ENCODE measurements at regions not wholly inside any gene's neighbourhood (a gene's known extent, or its start where the extent isn't known, plus 50 kb on each side); places are given as distances from the start of the nearest gene placed in this dataset.

DNA sequence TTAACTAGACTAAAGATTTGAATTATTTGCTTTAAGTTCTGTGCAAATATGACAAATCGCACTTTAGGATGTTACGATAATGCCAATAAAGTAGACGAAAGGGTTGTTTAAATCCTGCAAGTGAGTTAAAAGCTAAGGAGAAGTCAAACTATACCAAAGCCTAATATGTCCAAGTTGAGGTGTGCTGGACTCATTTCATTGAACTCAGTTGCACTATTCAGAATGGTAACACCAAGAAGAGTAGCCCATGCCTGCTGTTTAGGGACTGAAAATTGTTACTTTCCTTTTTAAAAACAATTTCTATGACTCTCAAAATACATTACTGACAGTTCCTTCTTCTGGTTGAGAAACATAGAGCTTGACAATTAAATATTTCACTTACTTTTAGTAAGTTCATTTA lies 766.3 kb downstream of the DNAJB9 start:
- Histone ChIP-seq H3K27me3 (ENCODE audit: low read length) (no peaks in the 10 kb centered on the region), H3K9ac (ENCODE audit: low read length) (no peak overlapping the region), H2AFZ (ENCODE audit: low read length) (no peak overlapping the region), H3K4me1 (ENCODE audit: insufficient read depth, low read length) (no peaks in the 10 kb centered on the region), H3K27ac (ENCODE audit: low read length) (no peak overlapping the region), H3K79me2 (ENCODE audit: low read length) (no peaks in the 10 kb centered on the region), H3F3A (ENCODE audit: low read length, unreplicated experiment) (no peaks in the 10 kb centered on the region), H3K4me2 (ENCODE audit: low read length) (no peak overlapping the region), H4K20me1 (ENCODE audit: low read length) (no peaks in the 10 kb centered on the region), H3K36me3 (ENCODE audit: low read depth, low read length) (no peaks in the 10 kb centered on the region), H3K4me3 (ENCODE audit: low read length) (no peak overlapping the region), H3K9me3 (ENCODE audit: low read length) (no peaks in the 10 kb centered on the region; the same call in 1 of the 2 replicates), H3K9me2 (replicated peaks; ENCODE audit: low read length) (no peaks in the 10 kb centered on the region)
- POLR2A ChIA-PET (ENCODE audit: unreplicated experiment) = no interaction called here
- no peak for DNase-seq
- CTCF ChIA-PET = no interaction called here
- intact Hi-C loops (cut with micrococcal nuclease) = no loop called here
- no peak for ATAC-seq
- no TSS peak for BruUV-seq (replicated peaks)
- no peak for TF ChIP-seq EZH2 (IDR thresholded peaks at IDR 0.05; ENCODE audit: low read length, unreplicated experiment)
- TF ChIP-seq EZH2phosphoT487 (IDR thresholded peaks at IDR 0.05; ENCODE audit: borderline replicate concordance, low read length) = no peak
- TF ChIP-seq, protein P1, sequence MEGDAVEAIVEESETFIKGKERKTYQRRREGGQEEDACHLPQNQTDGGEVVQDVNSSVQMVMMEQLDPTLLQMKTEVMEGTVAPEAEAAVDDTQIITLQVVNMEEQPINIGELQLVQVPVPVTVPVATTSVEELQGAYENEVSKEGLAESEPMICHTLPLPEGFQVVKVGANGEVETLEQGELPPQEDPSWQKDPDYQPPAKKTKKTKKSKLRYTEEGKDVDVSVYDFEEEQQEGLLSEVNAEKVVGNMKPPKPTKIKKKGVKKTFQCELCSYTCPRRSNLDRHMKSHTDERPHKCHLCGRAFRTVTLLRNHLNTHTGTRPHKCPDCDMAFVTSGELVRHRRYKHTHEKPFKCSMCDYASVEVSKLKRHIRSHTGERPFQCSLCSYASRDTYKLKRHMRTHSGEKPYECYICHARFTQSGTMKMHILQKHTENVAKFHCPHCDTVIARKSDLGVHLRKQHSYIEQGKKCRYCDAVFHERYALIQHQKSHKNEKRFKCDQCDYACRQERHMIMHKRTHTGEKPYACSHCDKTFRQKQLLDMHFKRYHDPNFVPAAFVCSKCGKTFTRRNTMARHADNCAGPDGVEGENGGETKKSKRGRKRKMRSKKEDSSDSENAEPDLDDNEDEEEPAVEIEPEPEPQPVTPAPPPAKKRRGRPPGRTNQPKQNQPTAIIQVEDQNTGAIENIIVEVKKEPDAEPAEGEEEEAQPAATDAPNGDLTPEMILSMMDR (conservative IDR thresholded peaks at IDR 0.05; ENCODE audit: low read depth, low read length) = no peak

GRCh38 chr7:109336531-109336930 lies 766.9 kb downstream of the DNAJB9 start:
- Histone ChIP-seq H3K79me2 (ENCODE audit: low read length) (no peaks in the 10 kb centered on the region), H3K36me3 (ENCODE audit: low read depth, low read length) (no peaks in the 10 kb centered on the region), H3K27ac (ENCODE audit: low read length) (no peak overlapping the region), H3F3A (ENCODE audit: low read length, unreplicated experiment) (no peaks in the 10 kb centered on the region), H4K20me1 (ENCODE audit: low read length) (no peaks in the 10 kb centered on the region), H3K9ac (ENCODE audit: low read length) (no peak overlapping the region), H3K9me3 (ENCODE audit: low read length) (no peaks in the 10 kb centered on the region; the same call in 1 of the 2 replicates), H3K4me1 (ENCODE audit: insufficient read depth, low read length) (no peaks in the 10 kb centered on the region), H2AFZ (ENCODE audit: low read length) (no peak overlapping the region), H3K9me2 (replicated peaks; ENCODE audit: low read length) (no peaks in the 10 kb centered on the region), H3K4me3 (ENCODE audit: low read length) (no peak overlapping the region), H3K27me3 (ENCODE audit: low read length) (no peaks in the 10 kb centered on the region), H3K4me2 (ENCODE audit: low read length) (no peak overlapping the region)
- no peak for ATAC-seq
- POLR2A ChIA-PET (ENCODE audit: unreplicated experiment) = no interaction called here
- no peak for TF ChIP-seq EZH2 (IDR thresholded peaks at IDR 0.05; ENCODE audit: low read length, unreplicated experiment)
- TF ChIP-seq EZH2phosphoT487 (IDR thresholded peaks at IDR 0.05; ENCODE audit: borderline replicate concordance, low read length) = no peak
- TF ChIP-seq, protein P1 (conservative IDR thresholded peaks at IDR 0.05; ENCODE audit: low read depth, low read length) = no peak
- intact Hi-C loops (cut with micrococcal nuclease) = no loop called here
- BruUV-seq (replicated peaks) = no TSS peak
- DNase-seq = no peak
- CTCF ChIA-PET = no interaction called here

- no peaks in the 10 kb centered on the region for H3K27me3 ChIP-seq (ENCODE audit: low read length)
- H3K36me3 ChIP-seq (ENCODE audit: low read depth, low read length) = no peaks in the 10 kb centered on the region
- H3K4me1 ChIP-seq (ENCODE audit: insufficient read depth, low read length) = no peaks in the 10 kb centered on the region
- no TSS peak for BruUV-seq (replicated peaks)
- H3K27ac ChIP-seq (ENCODE audit: low read length) = no peak overlapping the region
- intact Hi-C loops (cut with micrococcal nuclease) = loop anchor here (10.0 kb wide), 1 partner anchor 369 kb away; no protein-coding TSS in a partner anchor
- TF ChIP-seq, protein P1 (conservative IDR thresholded peaks at IDR 0.05; ENCODE audit: low read depth, low read length) = no peak
- TF ChIP-seq EZH2 (IDR thresholded peaks at IDR 0.05; ENCODE audit: low read length, unreplicated experiment) = no peak
- TF ChIP-seq EZH2phosphoT487 (IDR thresholded peaks at IDR 0.05; ENCODE audit: borderline replicate concordance, low read length) = no peak
- H3K9ac ChIP-seq (ENCODE audit: low read length) = no peak overlapping the region
- H3K4me3 ChIP-seq (ENCODE audit: low read length) = no peak overlapping the region
- no peaks in the 10 kb centered on the region for H3K9me2 ChIP-seq (replicated peaks; ENCODE audit: low read length)
- POLR2A ChIA-PET (ENCODE audit: unreplicated experiment) = interaction anchor here (0.6 kb wide), 1 partner anchor 13 kb away, joined by 3 read pairs; no protein-coding TSS in a partner anchor
- no peaks in the 10 kb centered on the region for H3K9me3 ChIP-seq (ENCODE audit: low read length)
- no peak for DNase-seq
- H2AFZ ChIP-seq (ENCODE audit: low read length) = no peak overlapping the region
- no peak for ATAC-seq
- CTCF ChIA-PET = no interaction called here
- no peaks in the 10 kb centered on the region for H3F3A ChIP-seq (ENCODE audit: low read length, unreplicated experiment)
- H3K79me2 ChIP-seq (ENCODE audit: low read length) = no peaks in the 10 kb centered on the region
- H4K20me1 ChIP-seq (ENCODE audit: low read length) = no peaks in the 10 kb centered on the region
- H3K4me2 ChIP-seq (ENCODE audit: low read length) = no peak overlapping the region
Observed at GRCh38 chr7:109343678-109344077, 774.0 kb downstream of the DNAJB9 start.

Measured in PC-3 (cell line).